Prostate gland (tissue), 2 donors: ENCODE measurements at regions not wholly inside any gene's neighbourhood (a gene's known extent, or its start where the extent isn't known, plus 50 kb on each side); places are given as distances from the start of the nearest gene placed in this dataset.

Experiments used
- CTCF ChIP-seq, 4 experiments: fragments of 200-600 bp in 2 of 4; fragments of 450-650 bp in 2 of 4; sonication (generic) in 2 of 4; IDR thresholded peaks; 1 replicate in 3 of 4; 2 replicates in 1 of 4; pipeline ENCODE4 v1.5.1; 2016 to 2019; ENCODE audit warnings: antibody characterized with exemption in 4 of 4, mild to moderate bottlenecking in 2 of 4, moderate library complexity in 2 of 4
- POLR2A ChIP-seq: fragments of 450-650 bp; IDR thresholded peaks from one replicate; pipeline ENCODE4 v1.6.1; 2016; ENCODE audit warnings: antibody characterized with exemption, mild to moderate bottlenecking

DNA sequence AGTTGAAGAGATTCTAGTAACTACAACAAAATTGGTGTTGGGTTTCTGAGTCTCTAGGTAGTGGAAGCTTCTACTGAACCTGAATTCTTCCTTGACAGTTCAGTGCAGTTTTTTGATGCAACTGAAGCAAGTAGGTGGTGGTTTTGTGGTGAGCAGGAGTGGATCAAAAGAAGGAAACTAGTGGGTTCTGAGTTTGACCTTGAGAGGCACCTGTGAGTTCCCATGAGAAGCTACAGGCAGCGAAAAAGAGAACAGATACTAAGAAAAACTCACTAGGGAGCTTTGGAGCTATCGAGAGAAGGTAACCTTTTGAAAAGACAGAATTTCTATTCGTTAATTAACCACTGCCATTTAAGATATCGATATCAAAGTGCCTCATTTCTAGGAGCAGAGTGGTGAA, 145.2 kb downstream of the PDHA2 start:
- TF ChIP-seq CTCF (IDR thresholded peaks at IDR 0.05): no peak
- TF ChIP-seq POLR2A: no peak
